GM12874 (cell line): ENCODE measurements at regions not wholly inside any gene's neighbourhood (a gene's known extent, or its start where the extent isn't known, plus 50 kb on each side); places are given as distances from the start of the nearest gene placed in this dataset.

ENCODE experiments used
- TF ChIP-seq, protein P1 (sequence below): IDR thresholded peaks from 2 replicates; pipeline ENCODE4 v1.5.1; 2011; ENCODE audit warnings: low read depth, mild to moderate bottlenecking, control low read depth, low read length, moderate library complexity; ENCODE audit not compliant: insufficient read depth

DNA sequence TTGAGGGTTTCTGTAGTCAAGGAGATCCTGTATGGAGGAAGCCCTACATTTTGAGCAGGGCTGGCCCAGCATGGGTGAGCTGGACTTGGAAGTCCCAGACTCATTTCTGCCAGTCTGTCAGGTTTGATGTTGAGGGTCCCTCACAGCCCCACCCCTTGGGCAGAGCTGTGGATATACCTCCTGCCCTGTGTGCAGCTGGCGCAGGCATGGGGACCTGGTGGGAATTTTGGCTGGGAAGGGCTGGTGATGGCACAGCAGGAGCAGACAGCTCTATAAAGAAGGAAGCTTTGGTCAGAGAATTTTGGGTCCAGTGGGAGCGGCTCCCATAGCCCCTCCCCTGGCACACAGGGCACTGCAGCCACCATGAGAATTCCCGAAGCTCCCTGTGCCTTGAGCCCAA lies 482.6 kb downstream of the RPS24 start:
- TF ChIP-seq, protein P1, sequence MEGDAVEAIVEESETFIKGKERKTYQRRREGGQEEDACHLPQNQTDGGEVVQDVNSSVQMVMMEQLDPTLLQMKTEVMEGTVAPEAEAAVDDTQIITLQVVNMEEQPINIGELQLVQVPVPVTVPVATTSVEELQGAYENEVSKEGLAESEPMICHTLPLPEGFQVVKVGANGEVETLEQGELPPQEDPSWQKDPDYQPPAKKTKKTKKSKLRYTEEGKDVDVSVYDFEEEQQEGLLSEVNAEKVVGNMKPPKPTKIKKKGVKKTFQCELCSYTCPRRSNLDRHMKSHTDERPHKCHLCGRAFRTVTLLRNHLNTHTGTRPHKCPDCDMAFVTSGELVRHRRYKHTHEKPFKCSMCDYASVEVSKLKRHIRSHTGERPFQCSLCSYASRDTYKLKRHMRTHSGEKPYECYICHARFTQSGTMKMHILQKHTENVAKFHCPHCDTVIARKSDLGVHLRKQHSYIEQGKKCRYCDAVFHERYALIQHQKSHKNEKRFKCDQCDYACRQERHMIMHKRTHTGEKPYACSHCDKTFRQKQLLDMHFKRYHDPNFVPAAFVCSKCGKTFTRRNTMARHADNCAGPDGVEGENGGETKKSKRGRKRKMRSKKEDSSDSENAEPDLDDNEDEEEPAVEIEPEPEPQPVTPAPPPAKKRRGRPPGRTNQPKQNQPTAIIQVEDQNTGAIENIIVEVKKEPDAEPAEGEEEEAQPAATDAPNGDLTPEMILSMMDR = no peak

DNA sequence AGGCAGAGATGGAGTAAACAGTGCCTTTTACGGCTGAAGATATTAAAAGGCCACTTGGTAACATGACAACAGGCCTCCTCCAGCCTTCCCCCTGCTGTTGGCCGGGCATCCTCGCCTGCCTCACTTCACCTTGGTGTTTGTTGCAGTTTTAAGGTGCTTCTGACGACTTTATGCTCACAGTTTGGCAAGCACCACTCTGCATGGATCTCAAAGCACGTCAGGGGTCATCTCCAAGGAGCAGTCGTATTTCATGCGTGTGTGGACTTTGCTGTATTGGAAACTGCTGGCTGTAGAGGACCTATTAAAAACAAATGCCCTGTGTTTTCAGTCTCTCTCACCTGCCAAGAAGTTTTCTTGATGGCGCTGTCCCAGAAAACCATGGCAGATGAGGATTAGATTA lies 483.1 kb downstream of the RPS24 start:
- TF ChIP-seq, protein P1 = no peak

DNA sequence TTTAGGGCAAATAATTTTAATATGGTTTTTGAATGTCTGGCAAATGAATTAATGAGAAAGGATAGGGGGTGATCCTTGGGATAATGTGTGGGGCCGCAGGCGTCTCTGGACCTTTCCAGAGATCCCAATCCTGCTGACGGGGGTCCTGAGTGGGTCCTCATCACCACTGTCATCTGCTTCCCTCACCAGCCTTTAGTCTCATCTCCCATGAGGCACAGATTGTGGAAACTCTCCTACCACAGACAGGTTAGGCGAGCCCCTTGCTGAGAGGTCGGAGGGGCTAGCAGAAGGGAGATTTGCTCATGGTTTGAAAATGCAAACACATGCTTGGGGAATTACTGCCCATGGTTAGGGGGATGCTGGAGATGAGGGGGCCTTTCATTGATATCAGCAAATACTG lies 484.6 kb downstream of the RPS24 start:
- TF ChIP-seq, protein P1 = no peak

DNA sequence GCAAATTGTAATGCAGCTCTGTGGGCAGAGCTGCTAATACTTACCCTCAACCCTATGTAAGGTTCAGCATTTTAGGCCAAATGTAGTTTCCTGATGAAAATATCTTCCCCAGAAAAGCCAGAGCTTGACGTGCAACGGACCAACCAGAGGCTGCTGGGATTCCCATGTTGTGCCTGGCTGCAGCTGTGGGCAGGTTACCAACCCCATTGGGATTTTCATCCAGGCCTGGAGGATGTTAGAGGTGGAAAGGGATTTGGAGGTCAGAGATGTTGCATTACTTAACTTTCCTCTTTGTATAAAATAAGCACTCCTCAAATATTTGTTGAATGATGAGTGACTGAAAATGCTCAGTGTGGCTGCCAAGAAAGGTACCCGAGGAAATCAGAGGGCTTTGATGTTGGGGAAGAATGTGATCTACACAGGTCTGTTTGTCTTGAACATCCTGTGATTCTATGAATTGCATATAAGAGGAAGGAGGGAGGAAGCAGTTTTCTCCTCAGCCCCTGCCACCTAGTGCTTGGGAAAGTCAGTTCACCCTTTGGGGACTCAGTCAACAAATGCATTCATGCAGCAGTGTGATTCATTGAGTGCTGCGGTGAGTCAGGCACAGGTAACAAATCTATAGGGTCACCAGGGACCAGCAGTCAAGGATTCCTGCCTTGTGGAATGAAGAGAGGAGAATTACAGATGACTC lies 487.2 kb downstream of the RPS24 start:
- TF ChIP-seq, protein P1 = no peak

DNA sequence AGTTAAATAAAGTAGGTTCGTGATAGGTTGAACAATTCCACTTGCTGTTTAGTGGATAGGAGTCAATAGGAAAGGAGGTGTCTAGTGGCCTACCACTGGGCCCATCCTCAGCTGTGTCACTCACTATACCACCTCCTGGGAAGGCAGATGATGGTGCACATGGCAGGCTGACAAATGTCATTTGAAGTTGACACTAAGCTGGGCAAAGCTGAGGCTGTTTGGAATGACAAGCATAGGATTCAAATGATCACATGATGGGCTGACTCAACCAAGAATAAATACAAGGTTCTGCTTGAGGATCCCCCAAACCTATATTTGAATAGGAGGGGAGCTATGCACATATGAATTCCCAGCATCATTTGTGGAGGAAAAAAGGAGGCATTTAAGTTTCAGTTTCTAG lies 489.8 kb downstream of the RPS24 start:
- TF ChIP-seq, protein P1 = no peak

DNA sequence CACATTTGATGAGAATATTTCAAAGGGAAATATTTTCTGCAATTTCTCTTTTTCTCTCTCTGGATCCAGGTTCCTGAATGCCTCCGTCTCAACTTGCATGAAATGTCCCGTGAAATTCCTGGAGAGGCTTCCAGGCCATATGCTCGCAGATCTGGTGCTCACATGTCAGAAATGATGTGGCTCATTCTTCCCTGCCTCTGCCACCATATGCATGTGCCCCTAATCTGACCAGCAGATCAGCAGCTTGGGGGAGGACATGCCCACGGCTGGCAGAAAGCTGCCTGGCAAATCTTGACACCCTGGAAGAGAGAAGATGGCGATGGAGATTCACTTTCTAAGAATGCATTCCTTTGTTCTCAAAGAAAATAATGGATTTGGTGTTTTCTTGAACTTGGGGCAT lies 490.7 kb downstream of the RPS24 start:
- TF ChIP-seq, protein P1 = no peak

DNA sequence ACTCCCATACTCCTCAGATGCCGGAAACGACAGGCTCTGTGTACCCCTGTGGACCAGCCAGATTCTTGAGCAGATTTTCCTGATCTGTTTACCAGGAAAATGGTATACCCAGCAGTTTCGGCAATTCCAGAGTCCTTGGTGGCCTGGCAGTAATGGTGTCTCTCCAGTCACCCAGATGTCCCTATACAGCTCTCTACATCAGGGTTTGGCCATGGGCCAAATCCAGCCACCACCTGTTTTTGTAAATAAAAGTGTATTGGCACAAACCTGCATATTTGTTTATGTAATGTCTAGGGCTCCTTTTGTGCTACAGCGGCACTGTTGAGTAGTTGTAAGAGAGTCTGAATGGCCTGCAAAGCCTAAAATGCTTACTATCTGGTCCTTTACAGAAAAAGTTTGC lies 491.3 kb downstream of the RPS24 start:
- TF ChIP-seq, protein P1 = no peak
